Mucosa of descending colon (tissue), 3 donors: ENCODE measurements at regions not wholly inside any gene's neighbourhood (a gene's known extent, or its start where the extent isn't known, plus 50 kb on each side); places are given as distances from the start of the nearest gene placed in this dataset.

Experiments
- ATAC-seq: fragments of 200-7000 bp; cut with Tn5 transposase; one replicate; pipeline ENCODE4 v1.9.1; 2020; ENCODE audit warnings: mild to moderate bottlenecking, moderate library complexity
- DNase-seq, 3 donors: peaks; one replicate each; pipeline ENCODE4 v3.0.0-alpha.2; 2020
- H3K36me3 ChIP-seq: fragments of 200-600 bp; one replicate; pipeline ENCODE4 v1.8.0; 2021; ENCODE audit warnings: low read depth, mild to moderate bottlenecking
- H3K4me1 ChIP-seq: fragments of 200-600 bp; one replicate; pipeline ENCODE4 v1.8.0; 2021; ENCODE audit warnings: low read depth, mild to moderate bottlenecking
- H3K4me3 ChIP-seq: fragments of 200-600 bp; one replicate; pipeline ENCODE4 v1.8.0; 2021; ENCODE audit warnings: mild to moderate bottlenecking
- H3K9me3 ChIP-seq: fragments of 200-600 bp; one replicate; pipeline ENCODE4 v1.8.0; 2021; ENCODE audit warnings: mild to moderate bottlenecking
- intact Hi-C, 2 donors: fragments of 100-400 bp; cut with DNase I in 1 of 2; cut with micrococcal nuclease in 1 of 2; formaldehyde crosslinking; loops; one replicate each; pipeline versions ENCODE4 v1.11.0 to v1.11.1; 2022; cut with DNase I, micrococcal nuclease
- TF ChIP-seq, protein P1 (sequence below): fragments of 200-600 bp; IDR thresholded peaks from one replicate; pipeline ENCODE4 v1.8.0; 2022; ENCODE audit warnings: antibody characterized with exemption, mild to moderate bottlenecking
- donor health status: DM: no; HTN: no; CAD: no; lungs with moderate emphysema.
- donor health status: DM: no; HTN: no; CAD: no.
- donor health status: DM: no; HTN: yes; CAD: no.

DNA sequence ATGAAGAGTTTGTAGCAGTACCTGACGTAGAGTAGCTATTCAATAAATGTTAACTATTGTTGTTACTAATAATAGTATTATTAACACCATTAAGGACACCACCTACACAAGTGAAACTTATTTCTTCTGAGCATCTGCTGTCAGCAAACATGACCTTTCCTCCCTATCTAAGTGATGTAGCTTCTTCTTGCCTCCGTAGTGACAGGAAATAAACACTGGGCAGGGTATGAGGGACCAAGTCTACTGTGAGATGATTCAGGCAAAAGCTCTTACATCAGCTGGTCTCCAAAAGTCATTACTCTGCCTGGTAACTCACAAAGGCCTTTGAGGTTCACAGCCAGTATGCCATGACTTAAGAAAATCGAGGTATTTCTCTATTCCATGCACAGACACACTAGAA is 750.5 kb downstream of the CPS1 start:
- intact Hi-C loops = no loop called here
- TF ChIP-seq, protein P1, sequence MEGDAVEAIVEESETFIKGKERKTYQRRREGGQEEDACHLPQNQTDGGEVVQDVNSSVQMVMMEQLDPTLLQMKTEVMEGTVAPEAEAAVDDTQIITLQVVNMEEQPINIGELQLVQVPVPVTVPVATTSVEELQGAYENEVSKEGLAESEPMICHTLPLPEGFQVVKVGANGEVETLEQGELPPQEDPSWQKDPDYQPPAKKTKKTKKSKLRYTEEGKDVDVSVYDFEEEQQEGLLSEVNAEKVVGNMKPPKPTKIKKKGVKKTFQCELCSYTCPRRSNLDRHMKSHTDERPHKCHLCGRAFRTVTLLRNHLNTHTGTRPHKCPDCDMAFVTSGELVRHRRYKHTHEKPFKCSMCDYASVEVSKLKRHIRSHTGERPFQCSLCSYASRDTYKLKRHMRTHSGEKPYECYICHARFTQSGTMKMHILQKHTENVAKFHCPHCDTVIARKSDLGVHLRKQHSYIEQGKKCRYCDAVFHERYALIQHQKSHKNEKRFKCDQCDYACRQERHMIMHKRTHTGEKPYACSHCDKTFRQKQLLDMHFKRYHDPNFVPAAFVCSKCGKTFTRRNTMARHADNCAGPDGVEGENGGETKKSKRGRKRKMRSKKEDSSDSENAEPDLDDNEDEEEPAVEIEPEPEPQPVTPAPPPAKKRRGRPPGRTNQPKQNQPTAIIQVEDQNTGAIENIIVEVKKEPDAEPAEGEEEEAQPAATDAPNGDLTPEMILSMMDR = no peak
- no peak overlapping the region for H3K4me3 ChIP-seq
- H3K36me3 ChIP-seq = no peaks in the 10 kb centered on the region
- no peak for DNase-seq
- no peaks in the 10 kb centered on the region for H3K4me1 ChIP-seq
- H3K9me3 ChIP-seq = no peaks in the 10 kb centered on the region
- ATAC-seq = no peak
